GM23248 (cell line): ENCODE measurements at regions not wholly inside any gene's neighbourhood (a gene's known extent, or its start where the extent isn't known, plus 50 kb on each side); places are given as distances from the start of the nearest gene placed in this dataset.

ENCODE experiments used
- DNase-seq: peaks from one replicate; pipeline ENCODE4 v3.0.0-alpha.2; 2015
- H2AFZ ChIP-seq: fragments of 200-600 bp; sonication (generic); 2 replicates; pipeline ENCODE4 v1.6.1; 2016; ENCODE audit warnings: antibody characterized with exemption
- H3F3A ChIP-seq: fragments of 200-600 bp; sonication (generic); 2 replicates; pipeline ENCODE4 v1.6.1; 2016; ENCODE audit warnings: mild to moderate bottlenecking, antibody characterized with exemption, mixed run types; ENCODE audit not compliant: insufficient read depth
- H3K27ac ChIP-seq: fragments of 200-600 bp; sonication (generic); 2 replicates; pipeline ENCODE4 v1.5.1; 2016; ENCODE audit warnings: mild to moderate bottlenecking
- H3K27me3 ChIP-seq: fragments of 200-600 bp; sonication (generic); replicated peaks from 2 replicates; pipeline ENCODE4 v1.6.1; 2016; ENCODE audit warnings: mild to moderate bottlenecking; ENCODE audit not compliant: insufficient read depth
- H3K36me3 ChIP-seq: fragments of 200-600 bp; sonication (generic); 2 replicates; pipeline ENCODE4 v1.6.1; 2016; ENCODE audit warnings: low read depth, mild to moderate bottlenecking
- H3K4me1 ChIP-seq: fragments of 200-600 bp; sonication (generic); 2 replicates; pipeline ENCODE4 v1.6.1; 2016; ENCODE audit warnings: mild to moderate bottlenecking; ENCODE audit not compliant: insufficient read depth
- H3K4me2 ChIP-seq: fragments of 200-600 bp; sonication (generic); one replicate; pipeline ENCODE4 v1.6.1; 2016; ENCODE audit warnings: mild to moderate bottlenecking; ENCODE audit not compliant: unreplicated experiment
- H3K4me3 ChIP-seq: fragments of 200-600 bp; sonication (generic); 2 replicates; pipeline ENCODE4 v1.5.1; 2016; ENCODE audit warnings: mild to moderate bottlenecking
- H3K79me2 ChIP-seq: fragments of 200-600 bp; sonication (generic); 2 replicates; pipeline ENCODE4 v1.6.1; 2016; ENCODE audit warnings: mild to moderate bottlenecking; ENCODE audit not compliant: insufficient read depth
- H3K9ac ChIP-seq: fragments of 200-600 bp; sonication (generic); 2 replicates; pipeline ENCODE4 v1.6.1; 2016; ENCODE audit warnings: mild to moderate bottlenecking
- H3K9me2 ChIP-seq: fragments of 200-600 bp; sonication (generic); 2 replicates; pipeline ENCODE4 v1.6.1; 2016; ENCODE audit warnings: mixed run types, mild to moderate bottlenecking, moderate library complexity; ENCODE audit not compliant: insufficient read depth
- H3K9me3 ChIP-seq: fragments of 200-600 bp; sonication (generic); one replicate; pipeline ENCODE4 v1.6.1; 2017; ENCODE audit warnings: low read depth
- H4K20me1 ChIP-seq: fragments of 200-600 bp; sonication (generic); 2 replicates; pipeline ENCODE4 v1.6.0; 2016; ENCODE audit not compliant: insufficient read depth
- EZH2 ChIP-seq: fragments of 200-600 bp; sonication (generic); IDR thresholded peaks from 2 replicates; pipeline ENCODE4 v1.6.1; 2018; ENCODE audit warnings: antibody characterized with exemption, mild to moderate bottlenecking; ENCODE audit not compliant: insufficient read depth, poor library complexity, severe bottlenecking
- EZH2phosphoT487 ChIP-seq: fragments of 200-600 bp; sonication (generic); IDR thresholded peaks from 2 replicates; pipeline ENCODE4 v1.6.1; 2018; ENCODE audit warnings: antibody characterized with exemption, moderate library complexity, mild to moderate bottlenecking, low read depth; ENCODE audit not compliant: insufficient read depth
- WGBS, 2 experiments: methylation state at CpG; one replicate each; pipeline ENCODE4 v1.1.6; 2015 to 2017; ENCODE audit warnings: low lambda C conversion rate in 2 of 2, low coverage in 1 of 2; ENCODE audit errors: missing lambda C conversion rate in 2 of 2; 5-methylcytosine and 5-hydroxymethylcytosine counted together
- in situ Hi-C: fragments of 300-500 bp; cut with MboI; formaldehyde crosslinking; loops from 2 replicates; pipeline ENCODE4 v1.15.0; 2020

- Histone ChIP-seq H3K79me2 (no peaks in the 10 kb centered on the region), H3K4me2 (no peak overlapping the region), H3K4me3 (no peak overlapping the region), H3K9me2 (no peaks in the 10 kb centered on the region), H3K9me3 (no peaks in the 10 kb centered on the region), H3K4me1 (peaks cover 16% of the 10 kb centered on the region), H2AFZ (no peak overlapping the region), H4K20me1 (no peaks in the 10 kb centered on the region), H3K27ac (no peak overlapping the region), H3K9ac (no peak overlapping the region), H3F3A (no peaks in the 10 kb centered on the region), H3K27me3 (no peaks in the 10 kb centered on the region), H3K36me3 (no peaks in the 10 kb centered on the region)
- no peak for TF ChIP-seq EZH2phosphoT487
- no peak for TF ChIP-seq EZH2
- 22 to 28% methylated on average over 3 of the region's 3 CpGs for WGBS, 2 experiments
- in situ Hi-C loops: no loop called here
- no peak for DNase-seq
Measured at GRCh38 chr3:63124090-63124489, 154.0 kb upstream of the SYNPR start.

GRCh38 chr3:63126530-63126929 lies 151.6 kb upstream of the SYNPR start:
- no peak overlapping the region for H3K4me3 ChIP-seq
- H3K27ac ChIP-seq: no peak overlapping the region
- no peaks in the 10 kb centered on the region for H4K20me1 ChIP-seq
- 59 to 60% methylated on average over 2 of the region's 2 CpGs for WGBS, 2 experiments
- H3K9me3 ChIP-seq: no peaks in the 10 kb centered on the region
- peaks cover 18% of the 10 kb centered on the region for H3K4me1 ChIP-seq
- no peaks in the 10 kb centered on the region for H3K79me2 ChIP-seq
- no peak overlapping the region for H2AFZ ChIP-seq
- in situ Hi-C loops: no loop called here
- H3K36me3 ChIP-seq: no peaks in the 10 kb centered on the region
- H3K4me2 ChIP-seq: no peak overlapping the region
- no peak overlapping the region for H3K9ac ChIP-seq
- no peaks in the 10 kb centered on the region for H3K27me3 ChIP-seq
- no peak for TF ChIP-seq EZH2
- no peak for TF ChIP-seq EZH2phosphoT487
- no peaks in the 10 kb centered on the region for H3F3A ChIP-seq
- DNase-seq: no peak
- no peaks in the 10 kb centered on the region for H3K9me2 ChIP-seq

DNA sequence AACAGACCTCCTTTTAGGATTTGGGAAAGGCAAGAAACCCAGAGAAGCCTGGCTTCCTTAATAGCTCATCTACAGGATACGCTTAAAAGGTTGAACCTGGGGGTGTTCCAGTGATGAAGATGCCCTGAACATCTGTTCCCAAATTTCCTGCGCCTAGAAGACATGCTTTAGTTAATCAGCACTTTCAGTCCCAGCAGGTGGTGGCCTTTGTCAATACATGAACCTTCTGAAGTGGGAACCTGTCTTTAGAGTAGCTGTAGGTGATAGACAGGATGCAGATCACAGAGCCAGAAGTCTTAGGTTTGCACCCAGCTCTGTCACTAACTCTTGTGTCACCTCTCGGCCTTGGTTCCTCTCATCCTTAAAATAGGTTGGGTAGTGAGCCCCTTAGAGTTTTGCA lies 149.7 kb upstream of the SYNPR start:
- Histone ChIP-seq H4K20me1 (no peaks in the 10 kb centered on the region), H3K79me2 (no peaks in the 10 kb centered on the region), H3K27ac (no peak overlapping the region), H3K4me3 (no peak overlapping the region), H3K9me3 (no peaks in the 10 kb centered on the region), H3K4me2 (peak overlapping the region; percentile 28), H3K9me2 (no peaks in the 10 kb centered on the region), H3K9ac (no peak overlapping the region), H3K36me3 (no peaks in the 10 kb centered on the region), H3F3A (peaks cover 6% of the 10 kb centered on the region; the same call in 1 of the 2 replicates), H2AFZ (no peak overlapping the region), H3K4me1 (peaks cover 35% of the 10 kb centered on the region), H3K27me3 (no peaks in the 10 kb centered on the region)
- in situ Hi-C loops: no loop called here
- TF ChIP-seq EZH2 (no peak), EZH2phosphoT487 (no peak)
- 78 to 83% methylated on average over 3 of the region's 3 CpGs for WGBS, 2 experiments
- no peak for DNase-seq

GRCh38 chr3:63130625-63131024 lies 147.5 kb upstream of the SYNPR start:
- Histone ChIP-seq H3K9ac (no peak overlapping the region), H3K4me3 (no peak overlapping the region), H3K79me2 (no peaks in the 10 kb centered on the region), H3K27me3 (no peaks in the 10 kb centered on the region), H3K4me2 (no peak overlapping the region), H3K36me3 (no peaks in the 10 kb centered on the region), H2AFZ (no peak overlapping the region), H3F3A (peaks cover 6% of the 10 kb centered on the region; the same call in 1 of the 2 replicates), H3K9me3 (no peaks in the 10 kb centered on the region), H3K9me2 (no peaks in the 10 kb centered on the region), H3K4me1 (peaks cover 49% of the 10 kb centered on the region), H4K20me1 (no peaks in the 10 kb centered on the region), H3K27ac (no peak overlapping the region)
- in situ Hi-C loops: no loop called here
- no peak for DNase-seq
- WGBS, 2 experiments: 60 to 77% methylated on average over 3 of the region's 3 CpGs
- TF ChIP-seq EZH2: no peak
- no peak for TF ChIP-seq EZH2phosphoT487
